Adrenal gland (tissue), 5 donors: ENCODE measurements at regions not wholly inside any gene's neighbourhood (a gene's known extent, or its start where the extent isn't known, plus 50 kb on each side); places are given as distances from the start of the nearest gene placed in this dataset.

ENCODE experiments used
- CTCF ChIP-seq, 6 experiments: fragments of 450-650 bp in 4 of 6; fragments of 200-600 bp in 2 of 6; sonication (generic) in 1 of 6; IDR thresholded peaks; 1 replicate in 5 of 6; 2 replicates in 1 of 6; pipeline versions ENCODE4 v1.5.1 to v1.8.0; 2016 to 2021; ENCODE audit warnings: antibody characterized with exemption in 6 of 6, mild to moderate bottlenecking in 2 of 6, moderate library complexity in 1 of 6
- POLR2A ChIP-seq, 2 donors: fragments of 450-650 bp; IDR thresholded peaks; one replicate each; pipeline ENCODE4 v1.6.1; 2017; ENCODE audit warnings: antibody characterized with exemption in 2 of 2, mild to moderate bottlenecking in 2 of 2, moderate library complexity in 1 of 2
- donor health status: DM: no; HTN: no; CAD: no.

GRCh38 chr2:215602997-215603396 is 167.1 kb upstream of the FN1 start:
- TF ChIP-seq CTCF (IDR thresholded peaks at IDR 0.05) (no peak), POLR2A (IDR thresholded peaks at IDR 0.05) (no peak)
